GM18505 (cell line): ENCODE measurements at regions not wholly inside any gene's neighbourhood (a gene's known extent, or its start where the extent isn't known, plus 50 kb on each side); places are given as distances from the start of the nearest gene placed in this dataset.

Experiments
- ATAC-seq: cut with Tn5 transposase; IDR thresholded peaks from one replicate; pipeline ENCODE4 v1.9.1; 2021; ENCODE audit not compliant: unreplicated experiment
- POLR2A ChIP-seq: IDR thresholded peaks from 4 replicates; pipeline ENCODE4 v1.6.1; 2011; ENCODE audit warnings: borderline replicate concordance; ENCODE audit not compliant: insufficient read depth, insufficient read length; ENCODE audit errors: extremely low read depth

GRCh38 chr6:66854014-66854413, 1147.0 kb upstream of the EYS start:
- no peak for ATAC-seq
- TF ChIP-seq POLR2A = no peak

- no peak for TF ChIP-seq POLR2A
- no peak for ATAC-seq
Measured at GRCh38 chr6:66851930-66852329, 1144.9 kb upstream of the EYS start.

GRCh38 chr6:66849843-66850242, 1142.8 kb upstream of the EYS start:
- TF ChIP-seq POLR2A = no peak
- no peak for ATAC-seq

- TF ChIP-seq POLR2A = no peak
- ATAC-seq = no peak
Measured at GRCh38 chr6:66848244-66848953, 1141.4 kb upstream of the EYS start.

GRCh38 chr6:66838764-66839163, 1131.7 kb upstream of the EYS start:
- no peak for TF ChIP-seq POLR2A
- no peak for ATAC-seq

- ATAC-seq = no peak
- TF ChIP-seq POLR2A = no peak
Measured at GRCh38 chr6:66825539-66825938, 1118.5 kb upstream of the EYS start.

GRCh38 chr6:66814156-66814555, 1107.1 kb upstream of the EYS start:
- TF ChIP-seq POLR2A = no peak
- no peak for ATAC-seq

GRCh38 chr6:66808771-66809170, 1101.7 kb upstream of the EYS start:
- ATAC-seq = no peak
- TF ChIP-seq POLR2A = no peak

- ATAC-seq = no peak
- TF ChIP-seq POLR2A = no peak
Measured at GRCh38 chr6:66796987-66797386, 1090.0 kb upstream of the EYS start.

GRCh38 chr6:66788579-66788978, 1081.6 kb upstream of the EYS start:
- TF ChIP-seq POLR2A = no peak
- ATAC-seq = no peak

GRCh38 chr6:66772800-66773199, 1065.8 kb upstream of the EYS start:
- TF ChIP-seq POLR2A = no peak
- ATAC-seq = no peak

GRCh38 chr6:66771626-66772025, 1064.6 kb upstream of the EYS start:
- no peak for ATAC-seq
- TF ChIP-seq POLR2A = no peak

GRCh38 chr6:66751630-66752029, 1044.6 kb upstream of the EYS start:
- no peak for ATAC-seq
- no peak for TF ChIP-seq POLR2A

- ATAC-seq = no peak
- no peak for TF ChIP-seq POLR2A
Measured at GRCh38 chr6:66740346-66740745, 1033.3 kb upstream of the EYS start.
